Ishikawa (cell line): ENCODE measurements at regions not wholly inside any gene's neighbourhood (a gene's known extent, or its start where the extent isn't known, plus 50 kb on each side); places are given as distances from the start of the nearest gene placed in this dataset.
A peak's percentile ranks its signal among the peaks of the same experiment; 100 is the strongest.

ENCODE experiments used
- CEBPB ChIP-seq: IDR thresholded peaks from 2 replicates; pipeline ENCODE4 v1.6.1; 2012
- CREB1 ChIP-seq: IDR thresholded peaks from 2 replicates; pipeline ENCODE4 v1.6.1; 2012; ENCODE audit warnings: low read depth
- EGR1 ChIP-seq: IDR thresholded peaks from 2 replicates; pipeline ENCODE4 v1.6.1; 2012
- EP300 ChIP-seq: IDR thresholded peaks from 2 replicates; pipeline ENCODE4 v1.6.1; 2012; ENCODE audit warnings: borderline replicate concordance
- FOXM1 ChIP-seq: IDR thresholded peaks from 2 replicates; pipeline ENCODE4 v1.6.1; 2012; ENCODE audit warnings: low read depth, borderline replicate concordance
- NFIC ChIP-seq: IDR thresholded peaks from 2 replicates; pipeline ENCODE4 v1.6.1; 2012
- RAD21 ChIP-seq: IDR thresholded peaks from 2 replicates; pipeline ENCODE4 v1.6.1; 2012; ENCODE audit warnings: low read depth
- TAF1 ChIP-seq: IDR thresholded peaks from 2 replicates; pipeline ENCODE4 v1.6.1; 2012; ENCODE audit warnings: low read depth, mild to moderate bottlenecking
- TCF12 ChIP-seq: IDR thresholded peaks from 2 replicates; pipeline ENCODE4 v1.6.1; 2012; ENCODE audit warnings: low read depth
- TEAD4 ChIP-seq: IDR thresholded peaks from 2 replicates; pipeline ENCODE4 v1.6.1; 2012
- YY1 ChIP-seq: IDR thresholded peaks from 2 replicates; pipeline ENCODE4 v1.6.1; 2012; ENCODE audit warnings: low read depth
- ZBTB7A ChIP-seq: IDR thresholded peaks from 2 replicates; pipeline ENCODE4 v1.6.1; 2012; ENCODE audit warnings: low read depth
- TF ChIP-seq, protein P1 (sequence below): IDR thresholded peaks from 2 replicates; pipeline ENCODE4 v1.6.1; 2012
- TF ChIP-seq, protein P2 (sequence below): IDR thresholded peaks from 2 replicates; pipeline ENCODE4 v1.6.1; 2012; ENCODE audit warnings: low read depth, mild to moderate bottlenecking
- TF ChIP-seq, protein P3 (sequence below): IDR thresholded peaks from 2 replicates; pipeline ENCODE4 v1.6.1; 2012

DNA sequence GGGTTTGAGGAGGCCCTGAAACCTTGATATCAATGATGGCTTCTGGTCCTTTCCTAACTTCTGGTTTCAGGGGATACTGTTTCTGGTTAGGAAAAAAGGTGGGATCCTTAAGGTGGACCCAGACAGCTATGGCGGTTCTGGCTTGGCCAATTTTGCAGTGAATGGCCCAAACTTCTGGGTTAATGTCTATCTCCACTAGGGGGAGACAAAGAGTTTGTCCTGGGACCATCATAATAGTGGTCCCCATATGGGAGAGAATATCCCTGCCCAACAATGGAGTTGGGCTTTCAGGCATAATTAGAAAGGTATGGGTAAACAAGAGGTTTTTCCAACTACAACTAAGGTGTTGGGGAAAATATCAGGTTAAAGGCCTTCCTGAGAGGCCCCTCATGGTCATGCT lies 273.5 kb downstream of the CALCRL start:
- TF ChIP-seq ZBTB7A, result no peak
- TF ChIP-seq YY1, result no peak
- TF ChIP-seq, protein P1, sequence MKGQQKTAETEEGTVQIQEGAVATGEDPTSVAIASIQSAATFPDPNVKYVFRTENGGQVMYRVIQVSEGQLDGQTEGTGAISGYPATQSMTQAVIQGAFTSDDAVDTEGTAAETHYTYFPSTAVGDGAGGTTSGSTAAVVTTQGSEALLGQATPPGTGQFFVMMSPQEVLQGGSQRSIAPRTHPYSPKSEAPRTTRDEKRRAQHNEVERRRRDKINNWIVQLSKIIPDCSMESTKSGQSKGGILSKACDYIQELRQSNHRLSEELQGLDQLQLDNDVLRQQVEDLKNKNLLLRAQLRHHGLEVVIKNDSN, result no peak
- TF ChIP-seq TAF1, result no peak
- TF ChIP-seq CREB1, result no peak
- no peak for TF ChIP-seq TCF12
- peak; percentile 44; the same call in 1 of the 2 replicates for TF ChIP-seq RAD21
- TF ChIP-seq NFIC, result no peak

DNA sequence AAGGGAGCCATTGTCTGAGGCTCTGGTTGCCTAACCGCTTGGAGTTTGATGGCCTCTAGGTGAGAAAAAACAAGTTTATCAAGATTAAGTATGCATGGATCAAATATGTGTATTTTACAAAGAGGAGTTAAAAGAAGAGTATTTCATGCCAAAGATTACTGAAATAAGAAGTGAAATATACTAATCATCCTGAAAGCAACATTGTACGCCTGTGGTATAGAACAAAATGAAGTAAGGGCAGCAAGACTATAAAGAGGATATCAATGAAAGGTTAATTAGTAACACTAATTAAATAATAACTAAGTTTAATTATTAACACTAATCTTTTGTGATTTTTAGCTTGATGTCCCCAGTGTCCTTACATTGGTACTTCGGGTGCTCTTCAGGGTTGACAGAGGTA lies 276.7 kb downstream of the CALCRL start:
- no peak for TF ChIP-seq TAF1
- TF ChIP-seq TEAD4, result no peak
- TF ChIP-seq EGR1, result no peak
- TF ChIP-seq NFIC, result no peak
- TF ChIP-seq TCF12, result no peak
- TF ChIP-seq, protein P1, result no peak
- TF ChIP-seq, protein P2, sequence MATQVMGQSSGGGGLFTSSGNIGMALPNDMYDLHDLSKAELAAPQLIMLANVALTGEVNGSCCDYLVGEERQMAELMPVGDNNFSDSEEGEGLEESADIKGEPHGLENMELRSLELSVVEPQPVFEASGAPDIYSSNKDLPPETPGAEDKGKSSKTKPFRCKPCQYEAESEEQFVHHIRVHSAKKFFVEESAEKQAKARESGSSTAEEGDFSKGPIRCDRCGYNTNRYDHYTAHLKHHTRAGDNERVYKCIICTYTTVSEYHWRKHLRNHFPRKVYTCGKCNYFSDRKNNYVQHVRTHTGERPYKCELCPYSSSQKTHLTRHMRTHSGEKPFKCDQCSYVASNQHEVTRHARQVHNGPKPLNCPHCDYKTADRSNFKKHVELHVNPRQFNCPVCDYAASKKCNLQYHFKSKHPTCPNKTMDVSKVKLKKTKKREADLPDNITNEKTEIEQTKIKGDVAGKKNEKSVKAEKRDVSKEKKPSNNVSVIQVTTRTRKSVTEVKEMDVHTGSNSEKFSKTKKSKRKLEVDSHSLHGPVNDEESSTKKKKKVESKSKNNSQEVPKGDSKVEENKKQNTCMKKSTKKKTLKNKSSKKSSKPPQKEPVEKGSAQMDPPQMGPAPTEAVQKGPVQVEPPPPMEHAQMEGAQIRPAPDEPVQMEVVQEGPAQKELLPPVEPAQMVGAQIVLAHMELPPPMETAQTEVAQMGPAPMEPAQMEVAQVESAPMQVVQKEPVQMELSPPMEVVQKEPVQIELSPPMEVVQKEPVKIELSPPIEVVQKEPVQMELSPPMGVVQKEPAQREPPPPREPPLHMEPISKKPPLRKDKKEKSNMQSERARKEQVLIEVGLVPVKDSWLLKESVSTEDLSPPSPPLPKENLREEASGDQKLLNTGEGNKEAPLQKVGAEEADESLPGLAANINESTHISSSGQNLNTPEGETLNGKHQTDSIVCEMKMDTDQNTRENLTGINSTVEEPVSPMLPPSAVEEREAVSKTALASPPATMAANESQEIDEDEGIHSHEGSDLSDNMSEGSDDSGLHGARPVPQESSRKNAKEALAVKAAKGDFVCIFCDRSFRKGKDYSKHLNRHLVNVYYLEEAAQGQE, result no peak
- TF ChIP-seq ZBTB7A, result no peak
- TF ChIP-seq FOXM1, result no peak
- TF ChIP-seq EP300, result no peak
- no peak for TF ChIP-seq YY1
- TF ChIP-seq, protein P3, sequence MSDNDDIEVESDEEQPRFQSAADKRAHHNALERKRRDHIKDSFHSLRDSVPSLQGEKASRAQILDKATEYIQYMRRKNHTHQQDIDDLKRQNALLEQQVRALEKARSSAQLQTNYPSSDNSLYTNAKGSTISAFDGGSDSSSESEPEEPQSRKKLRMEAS, result no peak

DNA sequence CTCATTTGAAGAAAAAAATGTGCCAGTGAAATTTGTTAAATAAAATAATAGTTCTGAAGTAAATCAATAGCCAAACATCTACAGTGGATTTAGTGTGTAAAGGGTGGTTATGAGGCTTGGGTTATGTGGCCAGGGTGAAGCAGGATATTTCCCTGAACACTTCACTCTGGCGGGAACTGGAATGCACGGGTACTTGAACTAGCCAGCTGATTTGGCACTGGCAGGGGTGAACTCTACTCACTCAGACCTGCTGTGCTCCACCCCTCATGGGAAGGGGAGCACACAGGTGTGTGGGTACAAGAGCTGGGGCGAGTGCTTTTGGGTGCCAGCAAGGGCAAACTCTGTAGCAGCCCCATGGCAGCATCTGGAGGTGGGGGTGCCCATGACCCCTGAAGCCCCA lies 278.2 kb downstream of the CALCRL start:
- TF ChIP-seq TCF12 (no peak), CEBPB (no peak), TAF1 (no peak)

DNA sequence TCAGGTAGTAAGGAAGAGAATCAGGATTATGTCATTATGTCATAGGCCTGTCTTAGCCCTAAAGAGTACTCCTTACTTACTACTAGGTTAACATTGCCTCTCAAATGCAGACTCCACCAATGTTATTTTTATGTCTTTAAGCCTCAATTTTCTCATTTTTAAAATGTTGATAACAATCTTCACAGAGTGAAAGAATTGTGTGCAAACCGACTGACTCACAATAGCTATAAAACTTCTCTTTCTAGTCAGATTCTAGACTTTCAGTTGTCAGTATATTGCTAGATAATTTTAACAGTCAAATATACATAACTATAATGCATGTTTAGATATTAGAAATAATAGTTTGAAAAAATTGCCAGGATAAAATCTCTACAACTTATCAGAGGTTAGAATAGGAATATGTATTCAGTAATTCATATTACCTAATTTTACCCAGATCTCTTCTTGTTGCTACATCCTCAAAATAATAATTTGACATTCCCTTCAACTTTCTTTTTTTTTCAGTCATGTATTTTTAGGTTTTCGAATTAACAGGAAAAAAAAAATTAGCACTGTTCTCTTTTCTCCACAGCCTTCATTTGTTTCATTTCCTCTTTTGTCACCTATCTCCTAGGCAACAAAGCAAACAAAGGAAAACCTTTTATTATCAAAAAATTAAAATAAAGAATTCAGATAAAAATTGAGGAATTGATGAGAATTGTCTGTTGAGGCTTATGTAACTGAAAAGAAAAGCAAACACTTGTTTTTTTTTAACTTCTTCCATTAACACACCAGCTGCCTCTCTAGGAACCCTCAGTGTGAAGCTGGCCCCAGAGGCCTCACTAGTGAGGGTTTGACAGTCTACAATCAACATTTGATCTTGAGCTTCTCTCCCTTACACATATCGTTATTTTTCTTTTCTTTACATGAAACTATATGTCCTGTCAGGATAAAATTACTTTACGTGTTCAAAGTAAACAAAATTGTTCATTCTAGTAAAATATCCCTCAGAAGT lies 279.0 kb downstream of the CALCRL start:
- TF ChIP-seq NFIC, result no peak
- TF ChIP-seq, protein P3, result no peak
- no peak for TF ChIP-seq EP300
- no peak for TF ChIP-seq EGR1
- no peak for TF ChIP-seq ZBTB7A
- no peak for TF ChIP-seq RAD21
- no peak for TF ChIP-seq TAF1
- no peak for TF ChIP-seq CREB1
- TF ChIP-seq TCF12, result no peak
- TF ChIP-seq, protein P2, result no peak
- no peak for TF ChIP-seq YY1
- TF ChIP-seq TEAD4, result no peak
- no peak for TF ChIP-seq FOXM1
- TF ChIP-seq, protein P1, result no peak
- TF ChIP-seq CEBPB, result no peak

DNA sequence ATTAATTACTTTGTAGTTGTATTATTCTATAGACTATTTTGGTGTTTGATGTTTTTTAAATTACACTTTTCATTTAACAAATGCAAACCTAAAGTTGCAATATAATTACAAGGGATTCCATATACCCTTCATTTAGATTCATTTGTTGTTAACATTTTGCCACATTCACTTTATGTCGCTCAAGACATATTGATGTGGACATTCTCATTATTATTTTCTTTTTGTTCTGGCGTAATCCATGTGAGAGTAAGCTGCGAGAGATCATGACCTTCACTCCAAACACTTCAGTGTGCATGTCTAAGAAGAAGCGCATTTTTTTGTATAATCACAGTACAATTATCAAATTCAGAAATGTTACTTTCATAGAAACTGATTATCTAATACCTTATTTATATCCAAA lies 280.6 kb downstream of the CALCRL start:
- TF ChIP-seq CEBPB, result no peak

DNA sequence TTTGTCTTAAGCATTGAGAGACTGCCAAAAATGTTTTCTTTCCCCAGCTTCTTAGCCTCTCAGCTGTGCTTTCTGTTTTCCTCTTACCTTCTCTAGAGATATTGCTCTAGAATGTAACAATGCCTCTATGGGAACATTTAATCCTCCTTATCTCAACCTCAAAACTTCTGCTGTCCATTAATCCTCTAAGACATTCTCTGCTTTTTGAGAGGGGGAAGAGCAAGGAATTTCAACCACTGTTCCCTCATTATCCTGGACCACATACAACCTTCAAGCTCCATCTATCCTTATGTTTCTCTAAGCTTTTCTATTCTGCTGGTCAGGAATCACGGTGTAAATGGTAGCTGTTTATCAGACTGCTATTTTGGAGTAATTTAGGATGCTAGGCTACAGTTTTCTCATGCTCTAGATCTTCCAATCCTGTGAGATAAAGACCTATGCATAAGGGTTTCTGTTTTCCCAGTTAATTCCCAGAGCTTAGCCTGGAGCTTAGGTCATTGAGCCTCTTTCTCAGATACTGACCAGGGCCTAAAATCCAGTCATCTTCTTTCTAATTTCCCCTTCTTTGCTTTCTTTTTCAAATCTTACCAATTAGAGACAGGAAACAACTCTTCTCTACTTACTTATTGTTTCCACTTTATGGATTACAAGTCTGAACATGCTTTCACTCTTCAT lies 282.0 kb downstream of the CALCRL start:
- TF ChIP-seq, protein P1, result no peak
- TF ChIP-seq TAF1 (no peak), YY1 (no peak), RAD21 (no peak), CREB1 (no peak), NFIC (no peak), FOXM1 (no peak), TEAD4 (no peak)
- TF ChIP-seq, protein P2, result no peak
